ENCODE measurements at regions not wholly inside any gene's neighbourhood (a gene's known extent, or its start where the extent isn't known, plus 50 kb on each side); places are given as distances from the start of the nearest gene placed in this dataset.

DNA sequence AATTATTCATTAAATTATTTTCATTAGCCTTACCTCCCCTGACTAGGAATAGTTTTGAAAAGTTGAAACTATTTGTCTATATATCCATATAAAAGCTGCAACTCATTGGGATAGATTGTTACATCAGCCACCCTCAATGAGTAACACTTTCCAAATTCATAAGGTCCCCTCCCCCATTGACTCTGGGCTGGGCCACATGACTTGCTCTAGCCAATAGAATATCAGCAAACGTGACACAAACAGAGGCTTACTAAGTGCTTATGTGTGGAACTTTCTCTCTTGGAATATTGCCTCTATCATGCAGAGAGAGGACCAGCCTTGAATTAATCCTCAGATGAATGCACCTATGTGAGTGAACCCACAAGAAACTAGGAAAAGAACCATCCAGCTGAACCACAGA is 213.7 kb downstream of the CCDC59 start:
- no peak overlapping the region for H3K9ac ChIP-seq (ENCODE audit: low read length)
- no peak overlapping the region for H3K4me3 Mint-ChIP-seq
- no peaks in the 10 kb centered on the region for H3K27me3 Mint-ChIP-seq
- H3K9me3 ChIP-seq (ENCODE audit: control extremely low read depth in 1 of 3, control insufficient read depth in 2 of 3, insufficient read depth in 1 of 3, low read length in 2 of 3), result peaks cover 0 to 3% (median 0%) of the 10 kb centered on the region in 3 donors
- no peaks in the 10 kb centered on the region for H3K4me1 ChIP-seq (ENCODE audit: control insufficient read depth in 2 of 2, insufficient read depth in 2 of 2, low read length in 2 of 2)
- H4K20me1 ChIP-seq (ENCODE audit: control insufficient read depth, insufficient read depth, low read length, poor library complexity, severe bottlenecking), result no peaks in the 10 kb centered on the region
- DNase-seq, result no peak
- TF ChIP-seq, protein P1, sequence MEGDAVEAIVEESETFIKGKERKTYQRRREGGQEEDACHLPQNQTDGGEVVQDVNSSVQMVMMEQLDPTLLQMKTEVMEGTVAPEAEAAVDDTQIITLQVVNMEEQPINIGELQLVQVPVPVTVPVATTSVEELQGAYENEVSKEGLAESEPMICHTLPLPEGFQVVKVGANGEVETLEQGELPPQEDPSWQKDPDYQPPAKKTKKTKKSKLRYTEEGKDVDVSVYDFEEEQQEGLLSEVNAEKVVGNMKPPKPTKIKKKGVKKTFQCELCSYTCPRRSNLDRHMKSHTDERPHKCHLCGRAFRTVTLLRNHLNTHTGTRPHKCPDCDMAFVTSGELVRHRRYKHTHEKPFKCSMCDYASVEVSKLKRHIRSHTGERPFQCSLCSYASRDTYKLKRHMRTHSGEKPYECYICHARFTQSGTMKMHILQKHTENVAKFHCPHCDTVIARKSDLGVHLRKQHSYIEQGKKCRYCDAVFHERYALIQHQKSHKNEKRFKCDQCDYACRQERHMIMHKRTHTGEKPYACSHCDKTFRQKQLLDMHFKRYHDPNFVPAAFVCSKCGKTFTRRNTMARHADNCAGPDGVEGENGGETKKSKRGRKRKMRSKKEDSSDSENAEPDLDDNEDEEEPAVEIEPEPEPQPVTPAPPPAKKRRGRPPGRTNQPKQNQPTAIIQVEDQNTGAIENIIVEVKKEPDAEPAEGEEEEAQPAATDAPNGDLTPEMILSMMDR (IDR thresholded peaks at IDR 0.05), result no peak
- no peak for TF ChIP-seq EZH2 (IDR thresholded peaks at IDR 0.05; ENCODE audit: borderline replicate concordance, insufficient read depth, low read depth, low read length, poor library complexity, severe bottlenecking)
- no peak overlapping the region for H3K4me2 ChIP-seq (replicated peaks; ENCODE audit: low read depth, low read length, poor library complexity, severe bottlenecking)
- H3K79me2 ChIP-seq (ENCODE audit: control insufficient read depth, insufficient read depth, low read length), result no peaks in the 10 kb centered on the region
- intact Hi-C loops (cut with micrococcal nuclease), result no loop called here
- ChIA-PET CTCF (no interaction called here), POLR2A (no interaction called here)
- H3K27me3 ChIP-seq (replicated peaks in 1 of 4; ENCODE audit: control extremely low read depth in 1 of 4, control insufficient read depth in 3 of 4, insufficient read depth in 4 of 4, low read length in 3 of 4), result no peaks in the 10 kb centered on the region
- WGBS (ENCODE audit: insufficient coverage), result no CpG with 5 or more reads among the region's 1 CpG
- H3K27ac Mint-ChIP-seq, result no peak overlapping the region
- H3K27ac ChIP-seq (ENCODE audit: low read length in 2 of 2), result no peak overlapping the region
- no peak overlapping the region for H2AFZ ChIP-seq (ENCODE audit: insufficient read depth, low read depth, low read length, poor library complexity, severe bottlenecking)
- peaks cover 14% of the 10 kb centered on the region for H3K9me3 Mint-ChIP-seq (ENCODE audit: insufficient read depth)
- no peaks in the 10 kb centered on the region for H3K4me1 Mint-ChIP-seq
- H3K36me3 ChIP-seq (replicated peaks in 1 of 2; ENCODE audit: control extremely low read depth in 1 of 2, control insufficient read depth in 1 of 2, extremely low read depth in 1 of 2, insufficient read depth in 2 of 2, low read length in 1 of 2), result no peaks in the 10 kb centered on the region
- no peak overlapping the region for H3K4me3 ChIP-seq (ENCODE audit: control extremely low read depth in 1 of 5, extremely low read depth in 1 of 5, insufficient read depth in 1 of 5, low read depth in 2 of 5, low read length in 4 of 5)
- no peak for ATAC-seq (ENCODE audit: low read depth)

- Histone ChIP-seq H3K27me3 (replicated peaks in 1 of 4; ENCODE audit: control extremely low read depth in 1 of 4, control insufficient read depth in 3 of 4, insufficient read depth in 4 of 4, low read length in 3 of 4) (no peaks in the 10 kb centered on the region), H2AFZ (ENCODE audit: insufficient read depth, low read depth, low read length, poor library complexity, severe bottlenecking) (no peak overlapping the region), H3K9me3 (ENCODE audit: control extremely low read depth in 1 of 3, control insufficient read depth in 2 of 3, insufficient read depth in 1 of 3, low read length in 2 of 3) (peaks cover 0 to 7% (median 0%) of the 10 kb centered on the region in 3 donors), H3K4me1 (ENCODE audit: control insufficient read depth in 2 of 2, insufficient read depth in 2 of 2, low read length in 2 of 2) (no peaks in the 10 kb centered on the region), H3K36me3 (replicated peaks in 1 of 2; ENCODE audit: control extremely low read depth in 1 of 2, control insufficient read depth in 1 of 2, extremely low read depth in 1 of 2, insufficient read depth in 2 of 2, low read length in 1 of 2) (no peaks in the 10 kb centered on the region), H3K27ac (ENCODE audit: low read length in 2 of 2) (no peak overlapping the region), H3K9ac (ENCODE audit: low read length) (no peak overlapping the region), H3K4me2 (replicated peaks; ENCODE audit: low read depth, low read length, poor library complexity, severe bottlenecking) (no peak overlapping the region), H4K20me1 (ENCODE audit: control insufficient read depth, insufficient read depth, low read length, poor library complexity, severe bottlenecking) (no peaks in the 10 kb centered on the region), H3K79me2 (ENCODE audit: control insufficient read depth, insufficient read depth, low read length) (no peaks in the 10 kb centered on the region), H3K4me3 (ENCODE audit: control extremely low read depth in 1 of 5, extremely low read depth in 1 of 5, insufficient read depth in 1 of 5, low read depth in 2 of 5, low read length in 4 of 5) (no peak overlapping the region)
- Mint-ChIP-seq H3K4me1 (no peaks in the 10 kb centered on the region), H3K27me3 (no peaks in the 10 kb centered on the region), H3K9me3 (ENCODE audit: insufficient read depth) (no peaks in the 10 kb centered on the region), H3K4me3 (no peak overlapping the region), H3K27ac (no peak overlapping the region)
- ChIA-PET CTCF (no interaction called here), POLR2A (no interaction called here)
- intact Hi-C loops (cut with micrococcal nuclease), result no loop called here
- DNase-seq, result no peak
- TF ChIP-seq, protein P1 (IDR thresholded peaks at IDR 0.05), result no peak
- no peak for TF ChIP-seq EZH2 (IDR thresholded peaks at IDR 0.05; ENCODE audit: borderline replicate concordance, insufficient read depth, low read depth, low read length, poor library complexity, severe bottlenecking)
- no peak for ATAC-seq (ENCODE audit: low read depth)
- WGBS (ENCODE audit: insufficient coverage), result no CpG with 5 or more reads among the region's 3 CpGs
These were observed 225.8 kb downstream of the CCDC59 start for GRCh38 chr12:82132390-82132789.
